Lower leg skin (tissue), 4 donors: ENCODE measurements at regions not wholly inside any gene's neighbourhood (a gene's known extent, or its start where the extent isn't known, plus 50 kb on each side); places are given as distances from the start of the nearest gene placed in this dataset.

Experiments used
- DNase-seq, 2 donors: peaks; one replicate each; pipeline ENCODE4 v3.0.0-alpha.2; 2019; ENCODE audit warnings: low spot score in 2 of 2
- H3K4me3 ChIP-seq: fragments of 200-600 bp; sonication (generic); 2 replicates; pipeline ENCODE4 v1.5.1; 2017; ENCODE audit warnings: mild to moderate bottlenecking, low read depth; ENCODE audit not compliant: poor library complexity, severe bottlenecking
- POLR2A ChIP-seq, 2 donors: fragments of 450-650 bp; IDR thresholded peaks; one replicate each; pipeline ENCODE4 v1.6.1; 2016 to 2017; ENCODE audit warnings: antibody characterized with exemption in 2 of 2, mild to moderate bottlenecking in 1 of 2, moderate library complexity in 1 of 2
- WGBS, 2 donors: methylation state at CpG; one replicate each; pipeline ENCODE4 v1.1.5; 2018; 5-methylcytosine and 5-hydroxymethylcytosine counted together
- intact Hi-C: fragments of 100-400 bp; cut with DNase I; formaldehyde crosslinking; loops from one replicate; pipeline ENCODE4 v1.15.0; 2023; ENCODE audit warnings: low total_unique reads
- TF ChIP-seq, protein P1 (sequence below), 3 donors: fragments of 450-650 bp; IDR thresholded peaks; one replicate each; pipeline ENCODE4 v1.5.1; 2016; ENCODE audit warnings: antibody characterized with exemption in 3 of 3, mild to moderate bottlenecking in 3 of 3, moderate library complexity in 2 of 3

DNA sequence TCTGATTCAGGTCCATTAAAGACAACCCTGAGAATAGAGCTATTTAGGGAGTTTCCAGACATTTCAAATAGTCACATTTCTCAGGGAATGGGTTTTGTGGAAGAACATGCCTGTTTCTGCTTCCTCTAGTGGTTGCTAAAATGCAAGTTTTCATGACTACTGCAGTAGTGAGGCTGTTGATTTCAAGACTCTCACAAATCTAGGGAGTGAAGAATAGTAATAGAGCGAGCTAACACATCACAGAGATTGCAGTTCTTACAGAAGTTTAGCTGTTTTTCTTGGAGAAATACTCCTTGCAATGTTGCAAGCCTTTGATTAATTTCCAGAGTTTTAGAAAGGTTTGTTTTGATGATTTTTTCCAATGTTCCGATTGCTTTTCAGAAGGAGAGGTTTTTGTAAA is 610.2 kb upstream of the HTR2C start:
- no peak overlapping the region for H3K4me3 ChIP-seq

DNA sequence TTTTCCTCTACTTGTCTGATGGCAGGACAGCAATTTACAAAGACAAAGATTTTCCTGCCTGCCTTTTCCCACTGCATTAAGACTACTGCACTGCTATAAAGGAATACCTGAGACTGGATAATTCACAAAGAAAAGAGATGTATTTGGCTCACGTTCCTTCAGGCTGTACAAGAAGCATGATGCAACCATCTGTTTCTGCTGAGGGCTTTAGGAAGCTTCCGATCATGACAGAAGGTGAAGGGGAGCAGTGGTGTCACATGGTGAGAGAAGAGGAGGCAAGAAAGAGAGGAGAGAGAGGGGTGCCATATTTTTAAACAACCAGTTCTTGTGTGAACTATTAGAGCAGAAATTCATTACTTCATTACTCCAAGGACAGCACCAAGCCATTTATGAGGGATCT is 617.1 kb upstream of the HTR2C start:
- DNase-seq: no peak
- no peak overlapping the region for H3K4me3 ChIP-seq
- no peak for TF ChIP-seq POLR2A (IDR thresholded peaks at IDR 0.05)
- TF ChIP-seq, protein P1, sequence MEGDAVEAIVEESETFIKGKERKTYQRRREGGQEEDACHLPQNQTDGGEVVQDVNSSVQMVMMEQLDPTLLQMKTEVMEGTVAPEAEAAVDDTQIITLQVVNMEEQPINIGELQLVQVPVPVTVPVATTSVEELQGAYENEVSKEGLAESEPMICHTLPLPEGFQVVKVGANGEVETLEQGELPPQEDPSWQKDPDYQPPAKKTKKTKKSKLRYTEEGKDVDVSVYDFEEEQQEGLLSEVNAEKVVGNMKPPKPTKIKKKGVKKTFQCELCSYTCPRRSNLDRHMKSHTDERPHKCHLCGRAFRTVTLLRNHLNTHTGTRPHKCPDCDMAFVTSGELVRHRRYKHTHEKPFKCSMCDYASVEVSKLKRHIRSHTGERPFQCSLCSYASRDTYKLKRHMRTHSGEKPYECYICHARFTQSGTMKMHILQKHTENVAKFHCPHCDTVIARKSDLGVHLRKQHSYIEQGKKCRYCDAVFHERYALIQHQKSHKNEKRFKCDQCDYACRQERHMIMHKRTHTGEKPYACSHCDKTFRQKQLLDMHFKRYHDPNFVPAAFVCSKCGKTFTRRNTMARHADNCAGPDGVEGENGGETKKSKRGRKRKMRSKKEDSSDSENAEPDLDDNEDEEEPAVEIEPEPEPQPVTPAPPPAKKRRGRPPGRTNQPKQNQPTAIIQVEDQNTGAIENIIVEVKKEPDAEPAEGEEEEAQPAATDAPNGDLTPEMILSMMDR (IDR thresholded peaks at IDR 0.05): no peak
- 56 to 70% methylated on average over 2 of the region's 2 CpGs for WGBS, 2 donors
- intact Hi-C loops: no loop called here

More for the DNA sequence above, 610.2 kb upstream of the HTR2C start:
- intact Hi-C loops: no loop called here
- DNase-seq: no peak
- no peak for TF ChIP-seq POLR2A (IDR thresholded peaks at IDR 0.05)
- TF ChIP-seq, protein P1 (IDR thresholded peaks at IDR 0.05): no peak
- 70 to 79% methylated on average over 2 of the region's 2 CpGs for WGBS, 2 donors

DNA sequence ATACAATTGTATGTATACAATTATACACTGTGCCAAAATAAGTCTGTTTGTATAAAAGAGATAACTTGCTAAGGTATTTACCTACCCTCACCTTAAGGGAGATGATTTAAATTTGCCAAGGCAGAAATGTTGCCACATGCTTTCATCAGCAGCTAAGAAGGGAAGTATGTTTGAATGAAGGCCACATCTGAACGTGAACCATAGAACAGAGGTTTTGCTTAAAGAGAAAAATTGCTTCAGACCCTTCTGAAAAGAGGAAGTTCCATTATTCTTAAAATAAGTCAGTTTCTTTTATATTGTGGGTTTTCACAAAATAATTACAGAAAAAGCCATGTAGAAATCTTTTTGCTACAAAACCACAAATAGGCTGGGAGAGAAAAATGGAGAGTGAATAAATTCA is 621.5 kb upstream of the HTR2C start:
- intact Hi-C loops: no loop called here
- TF ChIP-seq, protein P1 (IDR thresholded peaks at IDR 0.05): no peak
- no peak for TF ChIP-seq POLR2A (IDR thresholded peaks at IDR 0.05)
- DNase-seq: no peak
- 18 to 39% methylated on average over 1 of the region's 1 CpG for WGBS, 2 donors
- no peak overlapping the region for H3K4me3 ChIP-seq

DNA sequence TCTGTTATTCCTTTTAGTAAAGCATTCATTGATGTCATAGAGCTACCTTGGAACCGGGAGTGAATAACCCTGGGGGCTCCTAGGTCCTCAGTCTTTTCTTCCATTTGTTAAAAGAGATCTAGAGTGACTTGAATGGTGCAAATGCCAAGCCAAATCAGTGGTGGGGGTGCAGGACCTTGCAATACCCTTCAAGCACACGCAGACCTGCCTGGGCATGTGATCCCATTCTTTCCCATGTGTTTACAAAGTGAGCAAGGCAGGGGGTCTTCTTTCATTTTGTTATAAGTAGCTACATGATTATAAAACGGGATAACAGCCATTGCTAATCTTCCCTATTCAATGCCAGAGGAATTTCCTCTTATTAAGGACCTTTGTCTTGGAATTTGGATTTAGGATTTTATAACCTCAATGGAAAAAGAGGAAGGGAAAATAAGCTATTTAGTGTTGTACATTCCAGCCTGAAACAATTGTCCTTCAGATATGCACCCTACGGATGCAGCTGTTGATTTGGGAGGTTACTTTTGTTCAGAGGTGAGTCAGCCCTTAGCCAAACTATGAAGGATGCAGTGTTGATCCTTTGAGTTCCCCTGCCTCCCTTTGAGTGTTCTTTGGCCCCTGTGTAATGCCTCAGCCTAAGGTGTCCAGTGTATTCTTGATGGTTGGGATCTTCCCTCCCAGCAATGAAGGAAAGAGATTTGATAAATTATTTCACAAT is 623.8 kb upstream of the HTR2C start:
- no peak for DNase-seq
- intact Hi-C loops: no loop called here
- 30 to 40% methylated on average over 4 of the region's 4 CpGs for WGBS, 2 donors

DNA sequence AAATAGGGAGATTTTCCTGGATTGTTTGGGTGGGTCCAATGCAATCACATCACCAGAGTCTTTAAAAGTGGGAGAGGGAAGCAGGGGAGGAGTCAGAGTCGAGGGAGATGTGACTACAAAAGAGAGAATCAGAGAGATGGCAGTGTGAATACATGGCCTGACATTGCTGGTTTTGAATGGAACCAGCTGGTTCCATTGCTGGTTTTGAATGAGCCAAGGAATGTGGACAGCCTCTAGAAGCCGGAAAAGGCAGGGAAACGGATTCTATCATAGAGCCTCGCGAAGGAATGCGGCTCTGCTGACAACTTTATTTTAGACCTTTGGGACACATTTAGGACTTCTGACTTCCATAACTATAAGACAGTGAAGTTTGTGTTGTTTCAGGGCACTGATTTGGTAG is 627.0 kb upstream of the HTR2C start:
- TF ChIP-seq, protein P1 (IDR thresholded peaks at IDR 0.05): no peak
- TF ChIP-seq POLR2A (IDR thresholded peaks at IDR 0.05): no peak
- 82 to 86% methylated on average over 6 of the region's 6 CpGs for WGBS, 2 donors
- no peak for DNase-seq
- intact Hi-C loops: no loop called here
- no peak overlapping the region for H3K4me3 ChIP-seq

More for the DNA sequence above, 623.8 kb upstream of the HTR2C start:
- TF ChIP-seq, protein P1 (IDR thresholded peaks at IDR 0.05): no peak
- TF ChIP-seq POLR2A (IDR thresholded peaks at IDR 0.05): no peak
- no peak overlapping the region for H3K4me3 ChIP-seq

DNA sequence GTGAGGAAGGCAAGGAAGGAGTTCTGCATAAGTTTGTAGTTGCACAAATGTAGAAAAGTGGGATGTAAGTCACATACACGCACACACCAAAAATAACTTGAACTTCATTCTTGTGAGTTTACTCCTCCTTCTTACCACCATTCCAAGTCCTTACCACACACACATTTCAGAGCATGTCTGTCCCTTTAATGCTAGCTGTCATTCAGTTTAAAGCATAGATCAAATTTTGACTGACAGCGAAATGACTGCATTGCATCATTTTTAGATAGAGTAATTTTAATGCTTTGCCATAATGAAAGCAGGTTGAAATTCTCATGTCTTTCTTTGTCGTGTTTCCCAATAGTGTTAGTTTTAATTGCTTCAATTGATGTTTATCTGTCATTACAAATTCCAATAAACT is 629.6 kb upstream of the HTR2C start:
- DNase-seq: no peak
- intact Hi-C loops: no loop called here
- no peak overlapping the region for H3K4me3 ChIP-seq
- WGBS, 2 donors: 67 to 77% methylated on average over 3 of the region's 3 CpGs
- no peak for TF ChIP-seq POLR2A (IDR thresholded peaks at IDR 0.05)
- TF ChIP-seq, protein P1 (IDR thresholded peaks at IDR 0.05): no peak
